ENCODE measurements at regions not wholly inside any gene's neighbourhood (a gene's known extent, or its start where the extent isn't known, plus 50 kb on each side); places are given as distances from the start of the nearest gene placed in this dataset.
"Not testable (repeated sequence)": the region's sequence is repeated elsewhere in the genome, so short reads cannot be mapped to it uniquely, and the experiment has no call there.

- Histone ChIP-seq H3K27me3 (no peaks in the 10 kb centered on the region), H3K27ac (no peak overlapping the region), H3K9me3 (no peaks in the 10 kb centered on the region), H3K36me3 (no peaks in the 10 kb centered on the region), H3K4me1 (no peaks in the 10 kb centered on the region), H3K4me3 (no peak overlapping the region)
- 81 to 89% methylated on average over 9 of the region's 9 CpGs for WGBS, 2 donors
- intact Hi-C loops (cut with DNase I): no loop called here
- ATAC-seq: no peak
- DNase-seq: no peak
- TF ChIP-seq CTCF (IDR thresholded peaks at IDR 0.05): no peak
These were observed 91.4 kb downstream of the TMEM237 start for GRCh38 chr2:201551901-201552300.

GRCh38 chr2:201546576-201546975 is 95.0 kb downstream of the STRADB start:
- Histone ChIP-seq H3K27ac (no peak overlapping the region), H3K27me3 (no peaks in the 10 kb centered on the region), H3K36me3 (no peaks in the 10 kb centered on the region), H3K9me3 (no peaks in the 10 kb centered on the region), H3K4me1 (no peaks in the 10 kb centered on the region), H3K4me3 (no peak overlapping the region)
- 37 to 48% methylated on average over 3 of the region's 3 CpGs for WGBS, 2 donors
- ATAC-seq: no peak
- no peak for DNase-seq
- intact Hi-C loops (cut with DNase I): no loop called here
- TF ChIP-seq CTCF (IDR thresholded peaks at IDR 0.05): no peak

- Histone ChIP-seq H3K27ac (no peak overlapping the region), H3K27me3 (no peaks in the 10 kb centered on the region), H3K4me3 (no peak overlapping the region), H3K9me3 (peaks cover 0 to 4% (median 0%) of the 10 kb centered on the region in 11 donors), H3K36me3 (no peaks in the 10 kb centered on the region), H3K4me1 (no peaks in the 10 kb centered on the region)
- DNase-seq (no peak), ATAC-seq (no peak)
- intact Hi-C loops (cut with DNase I): no loop called here
- no peak for TF ChIP-seq CTCF (IDR thresholded peaks at IDR 0.05)
These were observed 90.8 kb downstream of the STRADB start for GRCh38 chr2:201542291-201542690.

GRCh38 chr2:201539271-201539670 is 87.7 kb downstream of the STRADB start:
- H3K9me3 ChIP-seq; H3K36me3 ChIP-seq; H3K4me3 ChIP-seq; H3K27ac ChIP-seq; H3K27me3 ChIP-seq; DNase-seq; ATAC-seq; intact Hi-C loops (cut with DNase I); H3K4me1 ChIP-seq: not testable (repeated sequence)
- 49 to 82% methylated on average over 3 of the region's 3 CpGs for WGBS, 2 donors

- DNase-seq (no peak), ATAC-seq (no peak)
- 65 to 68% methylated on average over 1 of the region's 1 CpG for WGBS, 2 donors
- intact Hi-C loops (cut with DNase I): no loop called here
- no peaks in the 10 kb centered on the region for H3K36me3 ChIP-seq
- H3K9me3 ChIP-seq: peaks cover 0 to 13% (median 0%) of the 10 kb centered on the region in 11 donors
- H3K27me3 ChIP-seq: no peaks in the 10 kb centered on the region
- H3K4me3 ChIP-seq: no peak overlapping the region
- no peaks in the 10 kb centered on the region for H3K4me1 ChIP-seq
- TF ChIP-seq CTCF (IDR thresholded peaks at IDR 0.05): no peak
- H3K27ac ChIP-seq: no peak overlapping the region
These were observed 86.5 kb downstream of the STRADB start for GRCh38 chr2:201538025-201538424.
